Astrocyte of the spinal cord (primary cell): ENCODE measurements at regions not wholly inside any gene's neighbourhood (a gene's known extent, or its start where the extent isn't known, plus 50 kb on each side); places are given as distances from the start of the nearest gene placed in this dataset.

Source experiments
- DNase-seq: peaks from one replicate; pipeline ENCODE4 v3.0.0; 2011; ENCODE audit warnings: low read depth, low spot score
- H3K4me3 ChIP-seq: 2 replicates; pipeline ENCODE4 v1.5.1; 2011; ENCODE audit warnings: low read depth, mild to moderate bottlenecking, low read length, moderate library complexity
- in situ Hi-C: cut with HindIII; loops from 2 replicates; pipeline ENCODE4 v1.10.0; 2017; ENCODE audit warnings: low sequenced_read_pairs
- TF ChIP-seq, protein P1 (sequence below): IDR thresholded peaks from 2 replicates; pipeline ENCODE4 v1.5.1; 2012; ENCODE audit warnings: low read depth, mild to moderate bottlenecking, low read length, inconsistent platforms

DNA sequence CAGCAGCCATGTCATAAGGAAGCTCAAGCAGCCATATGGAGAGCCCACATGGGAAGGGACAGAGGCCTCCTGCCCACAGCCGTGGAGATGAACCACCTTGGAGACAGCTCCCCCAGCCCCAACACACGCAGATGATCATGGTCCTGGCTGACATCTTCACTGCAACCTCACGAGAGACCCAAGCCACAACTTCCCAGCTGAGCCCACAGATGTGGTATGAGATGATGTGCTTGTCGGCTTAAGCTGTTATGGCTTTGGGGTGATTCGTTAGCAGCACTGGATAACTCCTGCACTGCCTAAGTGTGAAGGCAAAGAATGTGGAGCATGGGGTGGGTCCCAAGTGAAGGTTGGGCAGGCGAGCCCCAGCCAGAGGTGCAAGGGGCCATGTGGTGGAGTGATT lies 163.4 kb downstream of the ERCC6L2 start:
- in situ Hi-C loops = no loop called here
- TF ChIP-seq, protein P1, sequence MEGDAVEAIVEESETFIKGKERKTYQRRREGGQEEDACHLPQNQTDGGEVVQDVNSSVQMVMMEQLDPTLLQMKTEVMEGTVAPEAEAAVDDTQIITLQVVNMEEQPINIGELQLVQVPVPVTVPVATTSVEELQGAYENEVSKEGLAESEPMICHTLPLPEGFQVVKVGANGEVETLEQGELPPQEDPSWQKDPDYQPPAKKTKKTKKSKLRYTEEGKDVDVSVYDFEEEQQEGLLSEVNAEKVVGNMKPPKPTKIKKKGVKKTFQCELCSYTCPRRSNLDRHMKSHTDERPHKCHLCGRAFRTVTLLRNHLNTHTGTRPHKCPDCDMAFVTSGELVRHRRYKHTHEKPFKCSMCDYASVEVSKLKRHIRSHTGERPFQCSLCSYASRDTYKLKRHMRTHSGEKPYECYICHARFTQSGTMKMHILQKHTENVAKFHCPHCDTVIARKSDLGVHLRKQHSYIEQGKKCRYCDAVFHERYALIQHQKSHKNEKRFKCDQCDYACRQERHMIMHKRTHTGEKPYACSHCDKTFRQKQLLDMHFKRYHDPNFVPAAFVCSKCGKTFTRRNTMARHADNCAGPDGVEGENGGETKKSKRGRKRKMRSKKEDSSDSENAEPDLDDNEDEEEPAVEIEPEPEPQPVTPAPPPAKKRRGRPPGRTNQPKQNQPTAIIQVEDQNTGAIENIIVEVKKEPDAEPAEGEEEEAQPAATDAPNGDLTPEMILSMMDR = no peak
- H3K4me3 ChIP-seq = no peak overlapping the region
- DNase-seq = no peak

DNA sequence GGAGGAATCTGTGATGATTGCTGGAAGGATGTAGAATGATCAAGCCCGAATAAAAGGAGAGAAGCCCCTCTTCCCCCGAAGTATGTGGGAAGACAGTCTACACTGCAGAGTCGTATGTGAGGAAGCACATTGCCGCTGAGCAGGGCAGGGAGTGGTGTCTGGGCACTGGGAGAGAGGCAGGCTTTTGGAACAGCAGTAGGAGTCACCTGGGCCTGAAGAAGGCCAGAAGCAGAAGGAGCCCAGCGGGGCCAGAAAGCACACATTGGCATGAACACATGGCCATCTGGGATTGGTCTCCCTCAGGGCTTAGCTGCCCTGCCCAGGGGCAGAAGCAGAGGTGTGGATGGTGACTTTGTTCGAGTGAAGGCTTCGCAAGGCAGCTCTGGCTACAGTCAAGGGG lies 162.8 kb downstream of the ERCC6L2 start:
- H3K4me3 ChIP-seq = no peak overlapping the region
- no peak for DNase-seq
- TF ChIP-seq, protein P1 = no peak
- in situ Hi-C loops = no loop called here

DNA sequence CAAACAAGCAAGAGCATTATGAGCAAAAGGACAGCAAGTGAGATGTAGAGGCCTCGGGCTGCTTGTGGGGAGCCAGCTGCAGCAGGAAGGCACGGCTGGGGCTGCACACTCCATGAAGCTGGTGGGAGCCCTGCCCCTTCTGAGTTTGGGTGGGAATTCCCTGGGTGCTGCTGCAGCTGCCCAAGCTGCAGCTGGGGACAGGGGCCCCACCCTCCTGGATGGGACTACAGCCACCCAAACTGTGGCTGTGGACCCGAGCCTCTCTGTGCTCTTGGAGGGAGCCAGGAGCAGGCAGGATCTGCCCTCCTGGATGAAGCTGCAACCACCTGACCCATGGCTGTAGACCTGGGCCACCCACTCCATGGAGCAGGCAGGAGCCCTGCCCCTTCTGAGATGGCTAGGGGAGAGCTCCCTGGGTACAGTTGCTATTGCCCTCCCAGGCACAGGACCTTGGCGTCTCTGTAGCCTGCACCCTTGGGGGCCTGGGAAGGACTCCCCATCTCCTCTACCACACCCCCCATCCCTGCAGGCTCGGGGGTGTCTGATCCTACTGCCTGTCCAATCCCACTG lies 159.1 kb downstream of the ERCC6L2 start:
- DNase-seq = no peak
- TF ChIP-seq, protein P1 = no peak
- in situ Hi-C loops = no loop called here
- no peak overlapping the region for H3K4me3 ChIP-seq

DNA sequence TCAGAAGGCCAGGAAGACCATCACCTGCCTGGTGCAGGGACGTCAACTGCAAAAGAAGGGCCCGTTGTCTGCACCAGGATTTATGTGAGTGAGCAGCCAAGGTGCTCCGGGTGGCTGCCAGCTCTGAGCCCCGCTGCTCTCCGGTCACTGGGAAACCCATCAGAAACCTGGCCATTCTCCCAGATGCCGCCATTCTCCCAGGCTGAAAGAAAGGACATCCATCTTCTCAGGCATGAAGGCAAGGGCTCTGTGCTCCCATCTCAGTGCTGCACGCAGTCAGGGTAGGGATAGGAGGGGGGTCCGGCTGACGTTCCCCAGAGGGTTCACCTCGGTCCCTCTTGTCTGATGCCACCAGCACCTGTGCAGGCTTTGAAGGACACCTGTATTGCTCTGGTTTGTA lies 158.4 kb downstream of the ERCC6L2 start:
- no peak overlapping the region for H3K4me3 ChIP-seq
- no peak for DNase-seq
- in situ Hi-C loops = no loop called here
- TF ChIP-seq, protein P1 = no peak

DNA sequence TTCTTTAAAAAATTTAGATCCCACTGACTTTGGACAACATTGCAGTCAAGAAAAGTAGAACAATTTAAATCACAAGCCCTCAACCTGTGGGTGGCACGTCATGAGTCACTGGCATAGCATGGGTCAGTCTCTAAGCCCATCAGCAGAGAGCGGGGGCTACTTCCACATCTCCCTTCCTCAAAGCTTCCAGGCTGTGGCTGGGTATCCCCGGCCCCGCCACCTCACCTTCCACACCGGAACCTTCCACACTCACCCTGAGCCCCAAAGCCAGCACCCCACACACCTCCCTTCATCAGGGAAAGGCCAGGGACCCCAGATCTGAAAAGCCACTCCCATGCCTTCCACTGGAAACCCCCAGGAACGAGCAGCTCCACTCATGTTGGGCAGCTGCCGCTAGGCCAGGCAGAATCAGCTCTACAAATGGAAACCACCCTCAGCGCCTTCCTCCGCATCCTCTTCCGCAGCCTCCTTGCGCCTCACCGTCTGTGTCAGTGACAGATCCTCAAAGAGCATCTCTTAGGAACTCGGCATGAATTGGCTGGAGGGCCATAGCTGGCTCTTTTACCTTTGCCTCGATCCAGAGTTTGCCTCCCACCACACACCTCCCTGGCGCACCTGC lies 156.5 kb downstream of the ERCC6L2 start:
- DNase-seq = no peak
- no peak overlapping the region for H3K4me3 ChIP-seq
- in situ Hi-C loops = no loop called here
- TF ChIP-seq, protein P1 = no peak

DNA sequence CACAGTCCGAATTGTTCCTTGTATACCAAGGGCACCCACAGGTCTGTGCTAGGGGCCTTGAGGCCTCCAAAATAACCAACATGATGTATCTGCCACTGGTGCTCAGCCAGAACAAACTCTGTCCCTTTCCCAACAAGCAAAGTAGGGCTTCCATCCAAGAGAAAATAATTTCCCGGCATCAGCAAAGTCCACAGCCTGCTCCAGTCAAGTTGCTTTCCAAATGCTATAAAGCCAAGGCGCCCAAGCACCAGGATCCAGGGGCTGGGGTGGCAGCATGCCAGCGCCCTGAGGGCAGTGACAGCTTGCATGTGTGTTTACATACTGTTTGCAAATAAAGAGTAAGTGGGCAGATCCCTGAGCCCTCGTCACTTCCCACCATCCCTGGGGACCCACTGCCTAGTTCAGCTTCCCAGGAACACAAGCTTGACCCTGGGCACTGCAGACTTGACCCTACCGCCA lies 155.9 kb downstream of the ERCC6L2 start:
- in situ Hi-C loops = no loop called here
- no peak overlapping the region for H3K4me3 ChIP-seq
- no peak for DNase-seq
- TF ChIP-seq, protein P1 = no peak
